Smooth muscle cell (in vitro differentiated cells): ENCODE measurements at regions not wholly inside any gene's neighbourhood (a gene's known extent, or its start where the extent isn't known, plus 50 kb on each side); places are given as distances from the start of the nearest gene placed in this dataset.

ENCODE experiments used
- DNase-seq: peaks from one replicate; lab custom pipeline; 2025; ENCODE audit not compliant: unreplicated experiment; lab: John Stamatoyannopoulos, UW
- H2AFZ ChIP-seq: fragments of 200-600 bp; sonication (generic); 2 replicates; pipeline ENCODE4 v1.6.0; 2016; ENCODE audit warnings: antibody characterized with exemption, low read depth, mild to moderate bottlenecking
- H3F3A ChIP-seq: fragments of 200-600 bp; sonication (generic); 2 replicates; pipeline ENCODE4 v1.6.0; 2017; ENCODE audit warnings: antibody characterized with exemption, low read depth
- H3K27ac ChIP-seq: fragments of 200-600 bp; sonication (generic); 2 replicates; pipeline ENCODE4 v1.5.1; 2016; ENCODE audit warnings: low read depth, mild to moderate bottlenecking
- H3K27me3 ChIP-seq: fragments of 200-600 bp; sonication (generic); 2 replicates; pipeline ENCODE4 v1.6.1; 2016; ENCODE audit warnings: low read depth, mild to moderate bottlenecking
- H3K36me3 ChIP-seq: fragments of 200-600 bp; sonication (generic); 2 replicates; pipeline ENCODE4 v1.5.1; 2016; ENCODE audit warnings: low read depth
- H3K4me1 ChIP-seq: fragments of 200-600 bp; sonication (generic); 2 replicates; pipeline ENCODE4 v1.5.1; 2016; ENCODE audit warnings: low read depth
- H3K4me2 ChIP-seq: fragments of 200-600 bp; sonication (generic); 2 replicates; pipeline ENCODE4 v1.6.0; 2016; ENCODE audit warnings: mild to moderate bottlenecking
- H3K4me3 ChIP-seq: fragments of 200-600 bp; sonication (generic); 2 replicates; pipeline ENCODE4 v1.5.1; 2016; ENCODE audit warnings: mild to moderate bottlenecking
- H3K79me2 ChIP-seq: fragments of 200-600 bp; sonication (generic); 2 replicates; pipeline ENCODE4 v1.6.0; 2016; ENCODE audit warnings: low read depth, mild to moderate bottlenecking
- H3K9ac ChIP-seq: fragments of 200-600 bp; sonication (generic); 2 replicates; pipeline ENCODE4 v1.6.0; 2016; ENCODE audit warnings: low read depth
- H3K9me3 ChIP-seq: fragments of 200-600 bp; sonication (generic); replicated peaks from 2 replicates; pipeline ENCODE4 v1.5.1; 2016; ENCODE audit warnings: low read depth
- H4K20me1 ChIP-seq: fragments of 200-600 bp; sonication (generic); 2 replicates; pipeline ENCODE4 v1.6.0; 2016; ENCODE audit warnings: low read depth
- WGBS: methylation state at CpG from one replicate; pipeline ENCODE4 v1.1.7; 2016; ENCODE audit warnings: low lambda C conversion rate; 5-methylcytosine and 5-hydroxymethylcytosine counted together
- TF ChIP-seq, protein P1 (sequence below): fragments of 200-600 bp; sonication (generic); IDR thresholded peaks from 2 replicates; pipeline ENCODE4 v1.5.1; 2017; ENCODE audit warnings: borderline replicate concordance, mild to moderate bottlenecking, antibody characterized with exemption; ENCODE audit not compliant: insufficient read depth, poor library complexity, severe bottlenecking

DNA sequence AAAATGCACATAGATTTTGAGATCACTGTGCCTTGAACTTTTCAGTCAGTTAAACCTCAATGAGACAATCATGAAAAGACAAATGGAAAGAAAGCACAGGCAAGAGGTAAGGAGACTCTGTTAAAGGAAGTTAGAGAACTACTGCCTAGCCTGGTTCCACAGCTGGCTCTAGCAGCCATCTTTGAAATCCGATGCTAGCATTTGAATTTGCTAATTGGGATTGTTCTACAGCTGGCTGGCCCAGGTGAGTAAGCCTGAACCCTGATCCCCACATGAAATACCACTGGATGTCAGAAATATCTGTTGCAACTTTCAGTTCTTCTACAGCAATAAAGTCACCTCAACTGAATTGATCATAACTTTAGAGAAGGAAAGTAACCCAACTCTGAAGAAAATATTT is 315.2 kb upstream of the CHAC2 start:
- no peak for DNase-seq
- TF ChIP-seq, protein P1, sequence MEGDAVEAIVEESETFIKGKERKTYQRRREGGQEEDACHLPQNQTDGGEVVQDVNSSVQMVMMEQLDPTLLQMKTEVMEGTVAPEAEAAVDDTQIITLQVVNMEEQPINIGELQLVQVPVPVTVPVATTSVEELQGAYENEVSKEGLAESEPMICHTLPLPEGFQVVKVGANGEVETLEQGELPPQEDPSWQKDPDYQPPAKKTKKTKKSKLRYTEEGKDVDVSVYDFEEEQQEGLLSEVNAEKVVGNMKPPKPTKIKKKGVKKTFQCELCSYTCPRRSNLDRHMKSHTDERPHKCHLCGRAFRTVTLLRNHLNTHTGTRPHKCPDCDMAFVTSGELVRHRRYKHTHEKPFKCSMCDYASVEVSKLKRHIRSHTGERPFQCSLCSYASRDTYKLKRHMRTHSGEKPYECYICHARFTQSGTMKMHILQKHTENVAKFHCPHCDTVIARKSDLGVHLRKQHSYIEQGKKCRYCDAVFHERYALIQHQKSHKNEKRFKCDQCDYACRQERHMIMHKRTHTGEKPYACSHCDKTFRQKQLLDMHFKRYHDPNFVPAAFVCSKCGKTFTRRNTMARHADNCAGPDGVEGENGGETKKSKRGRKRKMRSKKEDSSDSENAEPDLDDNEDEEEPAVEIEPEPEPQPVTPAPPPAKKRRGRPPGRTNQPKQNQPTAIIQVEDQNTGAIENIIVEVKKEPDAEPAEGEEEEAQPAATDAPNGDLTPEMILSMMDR = no peak
- H3K4me1 ChIP-seq = no peaks in the 10 kb centered on the region
- H2AFZ ChIP-seq = no peak overlapping the region
- no peak overlapping the region for H3K4me3 ChIP-seq
- no peak overlapping the region for H3K4me2 ChIP-seq
- H3K9me3 ChIP-seq = no peaks in the 10 kb centered on the region
- no peak overlapping the region for H3K27ac ChIP-seq
- H3K36me3 ChIP-seq = no peaks in the 10 kb centered on the region
- WGBS = 50% methylated on average over 1 of the region's 1 CpG
- H4K20me1 ChIP-seq = no peaks in the 10 kb centered on the region
- H3K79me2 ChIP-seq = no peaks in the 10 kb centered on the region
- H3K9ac ChIP-seq = no peak overlapping the region
- no peaks in the 10 kb centered on the region for H3F3A ChIP-seq
- no peaks in the 10 kb centered on the region for H3K27me3 ChIP-seq

DNA sequence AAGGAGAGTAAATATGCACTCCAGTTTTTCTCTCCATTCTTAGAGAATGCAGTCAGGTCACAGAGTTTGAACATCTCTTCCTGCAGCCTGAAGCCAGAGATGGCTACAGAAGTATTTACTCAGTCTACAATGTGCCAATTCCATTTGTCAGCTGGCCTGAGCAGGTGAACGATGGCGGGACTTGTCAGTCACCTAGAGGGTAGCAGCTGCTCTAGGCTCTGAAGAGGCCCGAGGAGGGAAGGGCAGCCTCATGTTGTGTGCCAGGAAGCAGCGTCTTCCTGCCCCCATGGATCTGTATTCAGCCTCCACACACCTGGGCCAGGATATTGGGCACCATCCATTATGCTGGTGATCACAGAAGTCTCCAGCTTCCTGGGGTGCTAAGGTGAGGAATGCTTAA is 316.7 kb upstream of the CHAC2 start:
- H3K27me3 ChIP-seq = no peaks in the 10 kb centered on the region
- H2AFZ ChIP-seq = no peak overlapping the region
- no peak overlapping the region for H3K4me3 ChIP-seq
- TF ChIP-seq, protein P1 = no peak
- H3K9me3 ChIP-seq = no peaks in the 10 kb centered on the region
- no peaks in the 10 kb centered on the region for H3F3A ChIP-seq
- H3K4me1 ChIP-seq = no peaks in the 10 kb centered on the region
- H3K79me2 ChIP-seq = no peaks in the 10 kb centered on the region
- H3K27ac ChIP-seq = no peak overlapping the region
- H4K20me1 ChIP-seq = no peaks in the 10 kb centered on the region
- DNase-seq = no peak
- 75% methylated on average over 4 of the region's 4 CpGs for WGBS
- H3K4me2 ChIP-seq = no peak overlapping the region
- H3K36me3 ChIP-seq = no peaks in the 10 kb centered on the region
- H3K9ac ChIP-seq = no peak overlapping the region

DNA sequence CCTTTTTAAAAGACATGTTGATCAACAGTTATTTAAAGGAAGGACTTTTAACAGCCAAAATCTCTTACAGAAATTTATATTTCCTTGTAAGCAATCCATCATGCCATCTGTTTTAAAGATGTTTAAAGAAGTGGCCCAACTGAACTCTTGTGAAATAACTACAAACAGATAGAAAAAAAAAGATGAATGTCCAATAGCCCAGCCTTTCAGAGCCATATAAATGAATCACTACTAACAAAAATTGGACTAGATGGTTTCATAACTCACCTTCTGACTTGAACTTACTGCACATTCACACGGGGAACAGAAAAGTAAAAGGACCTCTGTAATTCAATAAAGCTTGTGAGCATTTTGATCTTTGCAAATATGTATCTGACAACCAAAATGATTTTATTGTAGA is 319.0 kb upstream of the CHAC2 start:
- Histone ChIP-seq H3K4me2 (no peak overlapping the region), H2AFZ (no peak overlapping the region), H3K27me3 (no peaks in the 10 kb centered on the region), H3K9me3 (no peaks in the 10 kb centered on the region), H4K20me1 (no peaks in the 10 kb centered on the region), H3K4me1 (no peaks in the 10 kb centered on the region), H3K36me3 (no peaks in the 10 kb centered on the region), H3K27ac (no peak overlapping the region), H3K79me2 (no peaks in the 10 kb centered on the region), H3F3A (peaks cover 5% of the 10 kb centered on the region), H3K4me3 (no peak overlapping the region), H3K9ac (no peak overlapping the region)
- TF ChIP-seq, protein P1 = no peak
- 92% methylated on average over 1 of the region's 1 CpG for WGBS
- no peak for DNase-seq

DNA sequence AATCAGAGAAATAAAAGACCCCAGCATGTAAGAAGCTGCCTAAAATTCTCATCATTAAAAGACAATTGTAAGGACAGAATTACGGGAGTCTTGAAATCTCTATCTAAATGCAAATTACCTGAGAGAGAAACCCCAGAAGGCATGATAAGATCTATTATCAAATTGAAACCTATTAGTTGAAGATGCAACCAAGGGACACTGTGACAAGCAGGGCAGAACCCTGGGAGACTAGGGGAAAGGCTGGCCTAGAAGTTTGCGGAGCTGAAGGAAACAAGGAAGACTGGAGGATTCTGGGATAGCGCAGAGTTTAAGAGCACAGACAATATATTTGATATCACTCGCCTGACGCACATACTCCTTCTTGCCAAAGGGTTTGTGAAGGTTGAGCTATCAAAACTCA is 319.5 kb upstream of the CHAC2 start:
- Histone ChIP-seq H3K79me2 (no peaks in the 10 kb centered on the region), H3K27me3 (no peaks in the 10 kb centered on the region), H3K4me1 (no peaks in the 10 kb centered on the region), H3F3A (peaks cover 5% of the 10 kb centered on the region), H4K20me1 (no peaks in the 10 kb centered on the region), H3K9me3 (no peaks in the 10 kb centered on the region), H3K9ac (no peak overlapping the region), H3K36me3 (no peaks in the 10 kb centered on the region), H3K4me2 (no peak overlapping the region), H2AFZ (no peak overlapping the region), H3K4me3 (no peak overlapping the region), H3K27ac (no peak overlapping the region)
- DNase-seq = no peak
- TF ChIP-seq, protein P1 = no peak
- 92% methylated on average over 5 of the region's 5 CpGs for WGBS
